ENCODE measurements at regions not wholly inside any gene's neighbourhood (a gene's known extent, or its start where the extent isn't known, plus 50 kb on each side); places are given as distances from the start of the nearest gene placed in this dataset.

DNA sequence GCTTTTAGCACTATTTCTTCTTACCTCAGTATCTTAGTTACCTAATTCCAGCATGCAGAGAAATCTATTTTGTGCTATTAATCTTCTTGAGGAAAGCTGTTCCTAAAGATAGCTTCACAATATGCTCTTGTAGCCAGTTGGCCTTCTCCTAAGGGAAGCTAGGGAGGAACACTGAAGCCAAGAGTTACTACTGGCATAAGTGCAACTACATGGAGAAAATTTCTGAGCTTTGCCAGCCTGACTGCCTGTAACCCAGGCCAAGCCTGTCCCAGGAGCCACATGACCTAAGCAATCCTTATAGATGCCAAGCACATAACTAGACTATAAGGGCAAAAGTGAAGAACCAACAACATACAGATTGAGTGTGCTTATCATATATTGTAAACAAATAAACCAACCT is 890.2 kb downstream of the FLRT2 start:
- TF ChIP-seq CTCF (IDR thresholded peaks at IDR 0.05; ENCODE audit: borderline replicate concordance, extremely low read depth, low read length, poor library complexity, severe bottlenecking) (no peak), EZH2 (IDR thresholded peaks at IDR 0.05; ENCODE audit: borderline replicate concordance, low read depth, low read length, severe bottlenecking) (no peak)
- peaks cover 5% of the 10 kb centered on the region for H3K9me3 ChIP-seq (ENCODE audit: insufficient read depth, low read length, severe bottlenecking)
- no peak overlapping the region for H2AFZ ChIP-seq (ENCODE audit: low read depth, low read length)
- no peaks in the 10 kb centered on the region for H3K27me3 ChIP-seq (ENCODE audit: insufficient read depth, low read length, poor library complexity)
- H3K36me3 ChIP-seq (ENCODE audit: insufficient read depth, low read length), result no peaks in the 10 kb centered on the region
- no peaks in the 10 kb centered on the region for H4K20me1 ChIP-seq (ENCODE audit: insufficient read depth, low read length)
- no peaks in the 10 kb centered on the region for H3K79me2 ChIP-seq (ENCODE audit: insufficient read depth, low read length)
- H3K4me1 ChIP-seq (ENCODE audit: insufficient read depth, low read length), result peaks cover 3% of the 10 kb centered on the region; the same call in 1 of the 2 replicates
- H3K27ac ChIP-seq (ENCODE audit: low read length), result no peak overlapping the region
- no peak overlapping the region for H3K4me2 ChIP-seq (ENCODE audit: insufficient read depth, low read length)
- H3K9ac ChIP-seq (ENCODE audit: low read depth, low read length), result no peak overlapping the region
- no peak overlapping the region for H3K4me3 ChIP-seq (ENCODE audit: low read depth in 1 of 2, low read length in 2 of 2)
- no peak for DNase-seq
- no peak for ATAC-seq (ENCODE audit: insufficient read depth, low read depth)

DNA sequence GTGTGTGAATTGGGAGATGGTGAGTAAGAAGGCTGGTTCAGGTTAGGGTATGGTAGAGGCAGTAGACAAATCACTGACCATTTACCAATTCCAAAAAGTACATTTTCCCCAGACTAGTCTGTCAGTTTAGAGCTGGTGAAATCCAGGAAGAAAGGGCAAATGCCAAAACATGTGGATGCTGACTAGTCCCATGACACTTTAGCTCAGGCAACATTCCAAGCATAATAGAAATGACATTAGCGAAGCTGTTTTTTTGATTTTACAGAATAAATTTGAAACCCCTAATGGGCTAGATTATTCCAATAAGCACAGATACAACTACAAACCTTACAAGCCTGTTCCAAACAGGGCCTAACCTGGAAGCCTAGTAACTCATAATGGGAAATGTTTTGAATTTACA is 884.2 kb downstream of the FLRT2 start:
- Histone ChIP-seq H2AFZ (ENCODE audit: low read depth, low read length) (no peak overlapping the region), H4K20me1 (ENCODE audit: insufficient read depth, low read length) (no peaks in the 10 kb centered on the region), H3K4me2 (ENCODE audit: insufficient read depth, low read length) (no peak overlapping the region), H3K9ac (ENCODE audit: low read depth, low read length) (no peak overlapping the region), H3K9me3 (ENCODE audit: insufficient read depth, low read length, severe bottlenecking) (peaks cover 9% of the 10 kb centered on the region), H3K4me3 (ENCODE audit: low read depth in 1 of 2, low read length in 2 of 2) (no peak overlapping the region), H3K36me3 (ENCODE audit: insufficient read depth, low read length) (no peaks in the 10 kb centered on the region), H3K27me3 (ENCODE audit: insufficient read depth, low read length, poor library complexity) (no peaks in the 10 kb centered on the region), H3K27ac (ENCODE audit: low read length) (no peak overlapping the region), H3K4me1 (ENCODE audit: insufficient read depth, low read length) (peaks cover 2% of the 10 kb centered on the region; the same call in 1 of the 2 replicates), H3K79me2 (ENCODE audit: insufficient read depth, low read length) (no peaks in the 10 kb centered on the region)
- no peak for ATAC-seq (ENCODE audit: insufficient read depth, low read depth)
- DNase-seq, result no peak
- no peak for TF ChIP-seq EZH2 (IDR thresholded peaks at IDR 0.05; ENCODE audit: borderline replicate concordance, low read depth, low read length, severe bottlenecking)
- no peak for TF ChIP-seq CTCF (IDR thresholded peaks at IDR 0.05; ENCODE audit: borderline replicate concordance, extremely low read depth, low read length, poor library complexity, severe bottlenecking)

- Histone ChIP-seq H4K20me1 (ENCODE audit: insufficient read depth, low read length) (no peaks in the 10 kb centered on the region), H3K27me3 (ENCODE audit: insufficient read depth, low read length, poor library complexity) (no peaks in the 10 kb centered on the region), H3K4me3 (ENCODE audit: low read depth in 1 of 2, low read length in 2 of 2) (no peak overlapping the region), H3K4me2 (ENCODE audit: insufficient read depth, low read length) (no peak overlapping the region), H3K36me3 (ENCODE audit: insufficient read depth, low read length) (no peaks in the 10 kb centered on the region), H3K4me1 (ENCODE audit: insufficient read depth, low read length) (no peaks in the 10 kb centered on the region), H3K79me2 (ENCODE audit: insufficient read depth, low read length) (no peaks in the 10 kb centered on the region), H2AFZ (ENCODE audit: low read depth, low read length) (no peak overlapping the region), H3K9ac (ENCODE audit: low read depth, low read length) (no peak overlapping the region), H3K27ac (ENCODE audit: low read length) (no peak overlapping the region), H3K9me3 (ENCODE audit: insufficient read depth, low read length, severe bottlenecking) (no peaks in the 10 kb centered on the region)
- ATAC-seq (ENCODE audit: insufficient read depth, low read depth) (no peak), DNase-seq (no peak)
- TF ChIP-seq EZH2 (IDR thresholded peaks at IDR 0.05; ENCODE audit: borderline replicate concordance, low read depth, low read length, severe bottlenecking) (no peak), CTCF (IDR thresholded peaks at IDR 0.05; ENCODE audit: borderline replicate concordance, extremely low read depth, low read length, poor library complexity, severe bottlenecking) (no peak)
Observed at GRCh38 chr14:86404989-86405649, 875.2 kb downstream of the FLRT2 start.
